ENCODE measurements at regions not wholly inside any gene's neighbourhood (a gene's known extent, or its start where the extent isn't known, plus 50 kb on each side); places are given as distances from the start of the nearest gene placed in this dataset.

DNA sequence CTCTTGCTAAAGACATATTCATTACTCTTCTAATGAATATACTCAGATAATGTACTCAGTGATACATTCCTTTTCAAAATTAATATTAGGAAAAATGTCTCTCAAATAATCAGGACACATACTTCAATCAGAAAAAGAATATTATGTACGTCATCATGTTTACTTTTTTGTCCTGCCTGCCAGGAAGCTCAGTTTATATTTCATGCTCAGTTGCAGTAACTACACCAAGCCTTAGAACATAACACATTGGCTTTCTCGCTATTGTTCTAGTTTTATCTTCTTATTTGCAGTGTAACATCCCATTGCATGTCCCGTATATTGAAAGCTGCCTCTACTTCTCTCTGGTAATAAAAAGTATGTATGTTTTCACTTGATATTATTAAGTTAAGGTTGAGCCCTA is 181.5 kb upstream of the LPP start:
- Histone ChIP-seq H3K36me3 (ENCODE audit: control insufficient read depth, low read depth, low read length) (no peaks in the 10 kb centered on the region), H3K9me3 (ENCODE audit: control insufficient read depth, low read depth, low read length) (no peaks in the 10 kb centered on the region), H3K4me3 (ENCODE audit: low read length) (no peak overlapping the region), H3K27me3 (ENCODE audit: control insufficient read depth, insufficient read depth, low read length) (no peaks in the 10 kb centered on the region), H3K27ac (ENCODE audit: low read length) (no peak overlapping the region), H3K9ac (ENCODE audit: low read length) (no peak overlapping the region), H3K4me1 (ENCODE audit: control insufficient read depth, low read depth, low read length) (no peaks in the 10 kb centered on the region)

- H3K36me3 ChIP-seq (ENCODE audit: control insufficient read depth, low read depth, low read length): no peaks in the 10 kb centered on the region
- H3K27me3 ChIP-seq (ENCODE audit: control insufficient read depth, insufficient read depth, low read length): no peaks in the 10 kb centered on the region
- H3K9me3 ChIP-seq (ENCODE audit: control insufficient read depth, low read depth, low read length): no peaks in the 10 kb centered on the region
- H3K9ac ChIP-seq (ENCODE audit: low read length): no peak overlapping the region
- H3K4me1 ChIP-seq (ENCODE audit: control insufficient read depth, low read depth, low read length): no peaks in the 10 kb centered on the region
- no peak overlapping the region for H3K4me3 ChIP-seq (ENCODE audit: low read length)
- H3K27ac ChIP-seq (ENCODE audit: low read length): no peak overlapping the region
These were observed 179.7 kb upstream of the LPP start for GRCh38 chr3:187973977-187974870.

GRCh38 chr3:187974871-187975271 is 179.1 kb upstream of the LPP start:
- Histone ChIP-seq H3K4me1 (ENCODE audit: control insufficient read depth, low read depth, low read length) (no peaks in the 10 kb centered on the region), H3K9me3 (ENCODE audit: control insufficient read depth, low read depth, low read length) (no peaks in the 10 kb centered on the region), H3K27me3 (ENCODE audit: control insufficient read depth, insufficient read depth, low read length) (no peaks in the 10 kb centered on the region), H3K36me3 (ENCODE audit: control insufficient read depth, low read depth, low read length) (no peaks in the 10 kb centered on the region), H3K27ac (ENCODE audit: low read length) (no peak overlapping the region), H3K9ac (ENCODE audit: low read length) (no peak overlapping the region), H3K4me3 (ENCODE audit: low read length) (no peak overlapping the region)

GRCh38 chr3:187975561-187976364 is 178.2 kb upstream of the LPP start:
- H3K36me3 ChIP-seq (ENCODE audit: control insufficient read depth, low read depth, low read length): no peaks in the 10 kb centered on the region
- no peaks in the 10 kb centered on the region for H3K9me3 ChIP-seq (ENCODE audit: control insufficient read depth, low read depth, low read length)
- H3K27ac ChIP-seq (ENCODE audit: low read length): no peak overlapping the region
- H3K27me3 ChIP-seq (ENCODE audit: control insufficient read depth, insufficient read depth, low read length): no peaks in the 10 kb centered on the region
- no peaks in the 10 kb centered on the region for H3K4me1 ChIP-seq (ENCODE audit: control insufficient read depth, low read depth, low read length)
- H3K9ac ChIP-seq (ENCODE audit: low read length): no peak overlapping the region
- H3K4me3 ChIP-seq (ENCODE audit: low read length): no peak overlapping the region

DNA sequence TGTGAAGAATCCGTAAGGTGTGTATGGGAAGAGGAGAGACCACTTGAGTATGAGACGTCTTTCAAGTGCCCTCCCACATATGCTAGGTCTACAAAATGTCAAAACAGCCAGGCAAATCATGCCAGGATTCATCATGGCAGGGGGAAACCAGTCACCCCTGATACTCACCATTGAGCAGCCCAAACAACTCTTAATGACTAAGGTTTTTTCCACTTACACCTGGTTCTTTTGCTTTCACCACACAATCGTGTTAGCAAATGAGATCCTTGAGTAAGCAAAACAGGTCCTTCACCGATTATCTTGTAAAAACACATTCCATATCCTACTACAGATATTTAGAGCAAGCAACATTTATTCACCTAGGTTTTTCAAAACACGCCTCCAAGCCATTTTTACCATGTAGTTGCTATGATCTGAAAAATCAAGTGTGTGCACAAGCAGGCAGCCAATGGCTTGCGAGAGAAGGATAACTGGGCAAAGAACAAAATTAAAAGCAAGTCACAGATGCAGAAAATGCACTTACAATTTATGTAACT is 177.5 kb upstream of the LPP start:
- H3K27me3 ChIP-seq (ENCODE audit: control insufficient read depth, insufficient read depth, low read length): no peaks in the 10 kb centered on the region
- H3K9ac ChIP-seq (ENCODE audit: low read length): no peak overlapping the region
- H3K4me1 ChIP-seq (ENCODE audit: control insufficient read depth, low read depth, low read length): no peaks in the 10 kb centered on the region
- no peak overlapping the region for H3K27ac ChIP-seq (ENCODE audit: low read length)
- H3K36me3 ChIP-seq (ENCODE audit: control insufficient read depth, low read depth, low read length): no peaks in the 10 kb centered on the region
- H3K9me3 ChIP-seq (ENCODE audit: control insufficient read depth, low read depth, low read length): no peaks in the 10 kb centered on the region
- no peak overlapping the region for H3K4me3 ChIP-seq (ENCODE audit: low read length)

- no peak overlapping the region for H3K9ac ChIP-seq (ENCODE audit: low read length)
- no peak overlapping the region for H3K4me3 ChIP-seq (ENCODE audit: low read length)
These were observed 176.3 kb upstream of the LPP start for GRCh38 chr3:187977659-187978058.

DNA sequence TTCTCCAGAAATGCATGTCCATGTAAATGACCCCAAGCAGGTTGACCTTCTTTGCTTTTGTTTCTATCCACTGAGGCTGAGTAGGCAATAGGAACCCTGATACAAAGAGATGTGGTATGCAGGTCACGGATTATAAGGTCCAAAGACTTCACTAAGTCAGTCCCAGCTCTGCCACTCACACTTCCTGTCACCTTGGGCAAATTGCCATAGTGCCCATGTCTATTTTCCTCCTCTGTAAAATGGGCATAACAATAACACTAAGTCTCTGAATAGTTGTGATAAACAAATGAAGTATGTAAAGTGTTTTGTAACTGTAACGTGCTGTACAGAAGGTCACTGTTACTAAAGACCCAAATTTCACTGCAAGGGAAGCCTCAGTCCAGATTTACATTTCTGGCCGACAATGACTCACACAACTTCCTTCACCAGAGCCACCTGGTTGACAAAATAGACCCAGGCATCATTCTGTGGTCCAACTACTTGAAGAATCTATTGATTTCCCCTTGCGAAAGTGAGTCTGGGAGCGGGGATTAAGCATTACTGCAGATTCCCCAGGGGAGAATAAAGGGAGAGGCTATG is 175.4 kb upstream of the LPP start:
- H3K4me1 ChIP-seq (ENCODE audit: control insufficient read depth, low read depth, low read length): no peaks in the 10 kb centered on the region
- no peaks in the 10 kb centered on the region for H3K27me3 ChIP-seq (ENCODE audit: control insufficient read depth, insufficient read depth, low read length)
- no peak overlapping the region for H3K9ac ChIP-seq (ENCODE audit: low read length)
- no peak overlapping the region for H3K4me3 ChIP-seq (ENCODE audit: low read length)
- H3K27ac ChIP-seq (ENCODE audit: low read length): no peak overlapping the region
- no peaks in the 10 kb centered on the region for H3K9me3 ChIP-seq (ENCODE audit: control insufficient read depth, low read depth, low read length)
- no peaks in the 10 kb centered on the region for H3K36me3 ChIP-seq (ENCODE audit: control insufficient read depth, low read depth, low read length)

More at GRCh38 chr3:187977659-187978058, 176.3 kb upstream of the LPP start:
- no peak overlapping the region for H3K27ac ChIP-seq (ENCODE audit: low read length)
- no peaks in the 10 kb centered on the region for H3K4me1 ChIP-seq (ENCODE audit: control insufficient read depth, low read depth, low read length)
- H3K27me3 ChIP-seq (ENCODE audit: control insufficient read depth, insufficient read depth, low read length): no peaks in the 10 kb centered on the region
- no peaks in the 10 kb centered on the region for H3K9me3 ChIP-seq (ENCODE audit: control insufficient read depth, low read depth, low read length)
- H3K36me3 ChIP-seq (ENCODE audit: control insufficient read depth, low read depth, low read length): no peaks in the 10 kb centered on the region

DNA sequence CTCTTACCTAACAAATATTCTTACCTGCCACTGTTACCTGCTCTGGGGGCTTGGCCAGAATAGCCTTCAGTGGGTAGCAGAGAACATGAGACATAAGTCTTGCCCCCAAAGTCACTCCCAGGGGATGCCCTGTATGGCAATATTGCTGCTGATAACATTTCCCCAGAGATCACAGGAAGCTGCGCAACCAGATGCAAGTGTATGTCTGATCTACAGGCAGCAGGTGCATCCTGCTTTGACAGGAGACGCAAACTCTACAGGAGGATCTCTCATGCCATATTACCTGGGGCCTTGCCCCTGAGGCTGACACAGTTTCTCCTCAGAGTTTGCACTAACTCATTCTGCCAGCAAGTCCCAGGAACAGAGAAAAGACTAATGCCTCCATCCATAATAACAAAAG is 174.4 kb upstream of the LPP start:
- no peaks in the 10 kb centered on the region for H3K36me3 ChIP-seq (ENCODE audit: control insufficient read depth, low read depth, low read length)
- no peaks in the 10 kb centered on the region for H3K27me3 ChIP-seq (ENCODE audit: control insufficient read depth, insufficient read depth, low read length)
- no peak overlapping the region for H3K9ac ChIP-seq (ENCODE audit: low read length)
- no peak overlapping the region for H3K27ac ChIP-seq (ENCODE audit: low read length)
- H3K4me1 ChIP-seq (ENCODE audit: control insufficient read depth, low read depth, low read length): no peaks in the 10 kb centered on the region
- no peaks in the 10 kb centered on the region for H3K9me3 ChIP-seq (ENCODE audit: control insufficient read depth, low read depth, low read length)
- H3K4me3 ChIP-seq (ENCODE audit: low read length): no peak overlapping the region

DNA sequence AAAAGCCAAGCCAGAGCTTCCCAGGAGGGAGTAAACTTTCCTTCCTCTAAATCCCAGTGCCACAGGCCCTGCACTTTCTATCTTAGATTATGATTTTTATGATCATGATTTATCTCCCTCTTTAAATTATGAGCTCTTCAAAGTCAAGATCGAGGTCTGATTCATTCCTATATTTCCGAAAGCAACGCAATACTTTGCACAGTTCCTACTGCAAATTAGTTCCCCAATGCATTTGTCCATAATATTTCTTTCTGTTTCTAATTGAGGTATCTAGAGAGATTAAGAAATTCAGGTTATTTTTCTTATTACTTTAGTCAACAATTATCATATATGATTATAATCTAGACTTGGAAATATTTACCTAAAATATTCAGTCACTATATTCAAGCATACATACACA is 173.1 kb upstream of the LPP start:
- Histone ChIP-seq H3K9ac (ENCODE audit: low read length) (no peak overlapping the region), H3K4me3 (ENCODE audit: low read length) (no peak overlapping the region), H3K27ac (ENCODE audit: low read length) (no peak overlapping the region), H3K36me3 (ENCODE audit: control insufficient read depth, low read depth, low read length) (no peaks in the 10 kb centered on the region), H3K27me3 (ENCODE audit: control insufficient read depth, insufficient read depth, low read length) (no peaks in the 10 kb centered on the region), H3K4me1 (ENCODE audit: control insufficient read depth, low read depth, low read length) (no peaks in the 10 kb centered on the region), H3K9me3 (ENCODE audit: control insufficient read depth, low read depth, low read length) (no peaks in the 10 kb centered on the region)

GRCh38 chr3:187982142-187982541 is 171.8 kb upstream of the LPP start:
- H3K27me3 ChIP-seq (ENCODE audit: control insufficient read depth, insufficient read depth, low read length): no peaks in the 10 kb centered on the region
- no peaks in the 10 kb centered on the region for H3K9me3 ChIP-seq (ENCODE audit: control insufficient read depth, low read depth, low read length)
- no peak overlapping the region for H3K4me3 ChIP-seq (ENCODE audit: low read length)
- H3K4me1 ChIP-seq (ENCODE audit: control insufficient read depth, low read depth, low read length): no peaks in the 10 kb centered on the region
- no peak overlapping the region for H3K27ac ChIP-seq (ENCODE audit: low read length)
- H3K36me3 ChIP-seq (ENCODE audit: control insufficient read depth, low read depth, low read length): no peaks in the 10 kb centered on the region
- H3K9ac ChIP-seq (ENCODE audit: low read length): no peak overlapping the region

DNA sequence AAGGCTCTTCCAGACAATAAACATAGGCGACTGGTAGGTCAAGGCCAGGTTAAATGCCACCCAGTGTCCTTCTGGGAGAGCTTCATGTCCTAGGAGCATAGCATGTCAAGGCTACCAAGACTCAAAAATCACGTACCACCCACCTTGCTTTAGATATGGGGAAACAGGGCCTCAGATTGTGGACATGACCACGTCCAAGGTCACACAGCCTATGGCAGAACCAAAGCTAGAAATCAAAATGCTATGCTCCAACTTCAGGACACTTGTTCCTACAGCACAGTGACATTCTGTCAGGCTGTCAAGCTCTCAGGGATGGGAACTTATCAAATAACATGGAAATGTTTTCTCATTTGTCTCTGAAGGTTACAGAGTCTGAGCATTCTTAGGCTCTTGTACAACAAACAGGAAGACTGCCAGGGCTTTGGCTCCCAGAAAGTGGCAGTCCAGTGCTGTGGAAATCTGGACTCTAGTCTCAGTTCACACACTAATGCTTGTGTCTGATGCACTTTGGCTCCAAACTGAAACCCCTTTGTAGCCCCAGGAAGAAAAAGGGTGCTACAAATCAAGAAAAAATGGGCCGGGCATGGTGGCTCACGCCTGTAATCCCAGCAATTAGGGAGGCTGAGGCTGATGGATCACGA is 170.4 kb upstream of the LPP start:
- Histone ChIP-seq H3K4me1 (ENCODE audit: control insufficient read depth, low read depth, low read length) (no peaks in the 10 kb centered on the region), H3K9ac (ENCODE audit: low read length) (no peak overlapping the region), H3K27me3 (ENCODE audit: control insufficient read depth, insufficient read depth, low read length) (no peaks in the 10 kb centered on the region), H3K36me3 (ENCODE audit: control insufficient read depth, low read depth, low read length) (no peaks in the 10 kb centered on the region), H3K27ac (ENCODE audit: low read length) (no peak overlapping the region), H3K9me3 (ENCODE audit: control insufficient read depth, low read depth, low read length) (no peaks in the 10 kb centered on the region), H3K4me3 (ENCODE audit: low read length) (no peak overlapping the region)
